Esophagus muscularis mucosa (tissue), 4 donors: ENCODE measurements at regions not wholly inside any gene's neighbourhood (a gene's known extent, or its start where the extent isn't known, plus 50 kb on each side); places are given as distances from the start of the nearest gene placed in this dataset.

Experiments
- CTCF ChIP-seq, 3 experiments: fragments of 200-600 bp in 2 of 3; fragments of 450-650 bp in 1 of 3; sonication (generic) in 2 of 3; IDR thresholded peaks; one replicate each; pipeline ENCODE4 v1.5.1; 2017 to 2019; ENCODE audit warnings: antibody characterized with exemption in 3 of 3, mild to moderate bottlenecking in 2 of 3, moderate library complexity in 1 of 3
- EP300 ChIP-seq: sonication (generic); formaldehyde crosslinking; IDR thresholded peaks from one replicate; pipeline ENCODE4 v1.6.1; 2017; ENCODE audit warnings: antibody characterized with exemption
- POLR2A ChIP-seq: fragments of 450-650 bp; IDR thresholded peaks from one replicate; pipeline ENCODE4 v1.6.1; 2017; ENCODE audit warnings: antibody characterized with exemption, moderate library complexity, mild to moderate bottlenecking, low read depth
- POLR2AphosphoS5 ChIP-seq, 2 donors: sonication (generic); formaldehyde crosslinking; IDR thresholded peaks; one replicate each; pipeline ENCODE4 v1.6.1; 2017; ENCODE audit warnings: antibody characterized with exemption in 2 of 2

- no peak for TF ChIP-seq POLR2AphosphoS5 (IDR thresholded peaks at IDR 0.05)
- no peak for TF ChIP-seq CTCF (IDR thresholded peaks at IDR 0.05)
- no peak for TF ChIP-seq POLR2A
- TF ChIP-seq EP300: no peak
Measured at GRCh38 chr5:123813264-123813663, 301.3 kb downstream of the CSNK1G3 start.
